Duodenal mucosa (tissue), 2 donors: ENCODE measurements at regions not wholly inside any gene's neighbourhood (a gene's known extent, or its start where the extent isn't known, plus 50 kb on each side); places are given as distances from the start of the nearest gene placed in this dataset.
"Not testable (repeated sequence)": the region's sequence is repeated elsewhere in the genome, so short reads cannot be mapped to it uniquely, and the experiment has no call there.

Experiments used
- H3K27ac ChIP-seq: one replicate; pipeline ENCODE4 v1.7.0; 2013; ENCODE audit warnings: low read depth, low read length
- H3K27me3 ChIP-seq, 2 donors: one replicate each; pipeline ENCODE4 v1.7.0; 2013; ENCODE audit warnings: low read length in 2 of 2, control low read depth in 1 of 2; ENCODE audit not compliant: insufficient read depth in 2 of 2, control insufficient read depth in 1 of 2
- H3K36me3 ChIP-seq, 2 donors: one replicate each; pipeline ENCODE4 v1.7.0; 2013; ENCODE audit warnings: low read length in 2 of 2, control low read depth in 1 of 2; ENCODE audit not compliant: insufficient read depth in 2 of 2, control insufficient read depth in 1 of 2
- H3K4me1 ChIP-seq, 2 donors: one replicate each; pipeline ENCODE4 v1.7.0; 2013; ENCODE audit warnings: low read length in 2 of 2, control low read depth in 1 of 2; ENCODE audit not compliant: insufficient read depth in 2 of 2, control insufficient read depth in 1 of 2
- H3K4me3 ChIP-seq, 2 donors: one replicate each; pipeline ENCODE4 v1.7.0; 2013; ENCODE audit warnings: low read length in 2 of 2, low read depth in 1 of 2
- H3K9ac ChIP-seq, 2 donors: one replicate each; pipeline ENCODE4 v1.7.0; 2013; ENCODE audit warnings: low read length in 2 of 2, low read depth in 1 of 2
- H3K9me3 ChIP-seq, 2 donors: one replicate each; pipeline ENCODE4 v1.7.0; 2013; ENCODE audit warnings: low read length in 2 of 2, control low read depth in 1 of 2; ENCODE audit not compliant: control insufficient read depth in 1 of 2

DNA sequence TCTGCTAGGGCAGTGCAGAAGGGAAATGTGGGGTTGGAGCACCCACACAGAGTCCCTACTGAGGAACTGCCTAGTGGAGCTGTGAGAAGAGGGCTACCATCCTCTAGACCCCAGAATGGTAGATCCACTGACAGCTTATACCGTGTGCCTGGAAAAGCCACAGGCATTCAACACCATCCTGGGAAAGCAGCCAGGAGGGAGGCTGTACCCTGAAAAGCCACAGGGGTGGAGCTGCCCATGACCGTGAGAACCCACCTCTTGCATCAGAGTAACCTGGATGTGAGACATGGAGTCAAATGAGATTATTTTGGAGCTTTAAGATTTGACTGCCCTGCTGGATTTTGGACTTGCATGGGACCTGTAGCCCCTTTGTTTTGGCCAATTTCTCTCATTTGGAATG lies 827.1 kb upstream of the IGFBP7 start:
- not testable (repeated sequence) for H3K4me3 ChIP-seq, H3K9me3 ChIP-seq, H3K27me3 ChIP-seq, H3K9ac ChIP-seq, H3K36me3 ChIP-seq, H3K27ac ChIP-seq, H3K4me1 ChIP-seq

DNA sequence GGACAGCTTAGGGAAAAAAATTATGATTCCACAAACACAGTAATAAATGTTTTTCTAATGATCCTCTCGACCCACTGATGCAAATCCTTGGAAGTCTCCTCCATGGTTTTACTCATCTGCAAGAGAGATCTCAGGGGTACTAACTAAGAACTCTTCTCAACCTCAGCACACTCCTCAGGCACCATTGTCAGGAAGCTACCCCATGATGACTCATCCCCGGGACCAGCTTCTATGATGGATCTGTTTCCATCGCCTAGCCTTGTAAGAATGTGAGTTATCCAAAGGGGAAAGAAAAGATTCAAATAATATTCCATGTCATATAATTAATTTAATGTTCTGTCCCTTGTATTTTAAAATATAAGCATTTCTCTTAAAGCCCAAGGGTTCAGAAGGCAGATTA lies 816.1 kb upstream of the IGFBP7 start:
- no peaks in the 10 kb centered on the region for H3K36me3 ChIP-seq

DNA sequence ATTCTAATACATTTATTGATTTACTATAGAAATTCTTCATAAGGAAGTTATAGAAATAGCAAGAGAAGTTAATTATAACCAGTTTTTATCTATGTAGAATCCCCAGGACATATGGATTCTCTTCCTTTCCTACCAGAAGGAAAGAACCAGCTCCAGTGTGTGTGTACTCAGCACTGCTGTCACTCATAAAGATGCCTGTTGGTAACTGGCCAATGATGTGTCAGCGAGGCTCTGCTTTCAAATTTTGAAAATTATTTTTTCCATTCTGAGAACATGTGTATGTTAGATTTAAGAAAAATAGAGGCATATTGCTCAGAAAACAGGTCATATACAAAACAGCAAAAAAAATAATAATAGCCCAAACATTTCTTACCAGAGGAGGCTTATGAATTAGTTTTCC lies 814.8 kb upstream of the IGFBP7 start:
- Histone ChIP-seq H3K4me1 (no peaks in the 10 kb centered on the region), H3K36me3 (no peaks in the 10 kb centered on the region), H3K9ac (no peak overlapping the region), H3K27ac (no peak overlapping the region), H3K4me3 (no peak overlapping the region), H3K9me3 (no peaks in the 10 kb centered on the region), H3K27me3 (no peaks in the 10 kb centered on the region)

More for the DNA sequence above, 816.1 kb upstream of the IGFBP7 start:
- H3K4me3 ChIP-seq = no peak overlapping the region
- H3K4me1 ChIP-seq = no peaks in the 10 kb centered on the region
- no peak overlapping the region for H3K27ac ChIP-seq
- no peaks in the 10 kb centered on the region for H3K27me3 ChIP-seq
- no peak overlapping the region for H3K9ac ChIP-seq
- H3K9me3 ChIP-seq = no peaks in the 10 kb centered on the region

GRCh38 chr4:57916479-57916878 lies 806.3 kb upstream of the IGFBP7 start:
- Histone ChIP-seq H3K4me3 (no peak overlapping the region), H3K9me3 (peaks cover 0 to 3% of the 10 kb centered on the region in 2 donors), H3K9ac (no peak overlapping the region), H3K36me3 (no peaks in the 10 kb centered on the region), H3K4me1 (no peaks in the 10 kb centered on the region), H3K27me3 (no peaks in the 10 kb centered on the region), H3K27ac (no peak overlapping the region)

DNA sequence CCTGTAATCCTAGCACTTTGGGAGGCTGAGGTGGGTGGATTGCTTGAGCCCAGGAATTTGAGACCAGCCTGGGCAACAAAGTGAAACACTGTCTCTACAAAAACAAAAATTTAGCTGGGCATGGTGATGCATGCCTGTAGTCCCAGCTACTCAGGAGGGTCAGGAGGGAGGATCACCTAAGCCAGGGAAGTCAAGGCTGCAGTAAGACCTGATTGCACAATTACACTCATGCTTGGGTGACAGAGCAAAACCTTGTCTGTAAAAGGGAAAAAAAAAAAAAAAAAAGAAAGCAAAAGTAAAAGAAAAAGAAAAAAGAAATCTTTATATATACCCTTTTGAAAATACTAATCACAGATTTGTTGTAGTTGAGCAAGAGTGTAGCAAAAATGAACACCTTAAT lies 801.0 kb upstream of the IGFBP7 start:
- Histone ChIP-seq H3K27ac (no peak overlapping the region), H3K36me3 (no peaks in the 10 kb centered on the region), H3K4me1 (no peaks in the 10 kb centered on the region), H3K27me3 (no peaks in the 10 kb centered on the region), H3K9me3 (no peaks in the 10 kb centered on the region), H3K4me3 (no peak overlapping the region), H3K9ac (no peak overlapping the region)

GRCh38 chr4:57910151-57910550 lies 800.0 kb upstream of the IGFBP7 start:
- H3K27ac ChIP-seq = no peak overlapping the region
- H3K36me3 ChIP-seq = no peaks in the 10 kb centered on the region
- H3K4me3 ChIP-seq = no peak overlapping the region

DNA sequence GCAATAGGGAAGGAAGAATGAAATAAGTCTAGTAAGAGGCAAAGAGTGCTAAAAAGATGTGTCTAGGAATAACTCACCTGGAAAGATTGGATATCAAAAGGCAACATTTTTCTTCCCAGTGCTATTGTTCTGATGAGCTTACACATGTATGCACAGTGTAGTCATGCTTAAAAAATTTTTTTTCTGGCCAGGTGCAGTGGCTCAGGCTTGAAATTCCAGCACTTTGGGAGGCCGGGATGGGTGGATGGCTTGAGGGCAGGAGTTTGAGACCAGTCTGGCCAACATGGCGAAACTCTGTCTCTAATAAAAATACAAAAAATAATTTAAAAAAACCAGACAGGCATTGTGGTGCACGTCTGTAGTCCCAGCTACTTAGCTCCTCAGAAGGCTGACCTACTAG lies 795.8 kb upstream of the IGFBP7 start:
- Histone ChIP-seq H3K36me3 (no peaks in the 10 kb centered on the region), H3K9me3 (no peaks in the 10 kb centered on the region), H3K27me3 (no peaks in the 10 kb centered on the region), H3K27ac (no peak overlapping the region), H3K4me3 (no peak overlapping the region), H3K9ac (no peak overlapping the region), H3K4me1 (no peaks in the 10 kb centered on the region)

More at GRCh38 chr4:57910151-57910550, 800.0 kb upstream of the IGFBP7 start:
- H3K27me3 ChIP-seq = no peaks in the 10 kb centered on the region
- no peak overlapping the region for H3K9ac ChIP-seq
- H3K4me1 ChIP-seq = no peaks in the 10 kb centered on the region
- no peaks in the 10 kb centered on the region for H3K9me3 ChIP-seq

DNA sequence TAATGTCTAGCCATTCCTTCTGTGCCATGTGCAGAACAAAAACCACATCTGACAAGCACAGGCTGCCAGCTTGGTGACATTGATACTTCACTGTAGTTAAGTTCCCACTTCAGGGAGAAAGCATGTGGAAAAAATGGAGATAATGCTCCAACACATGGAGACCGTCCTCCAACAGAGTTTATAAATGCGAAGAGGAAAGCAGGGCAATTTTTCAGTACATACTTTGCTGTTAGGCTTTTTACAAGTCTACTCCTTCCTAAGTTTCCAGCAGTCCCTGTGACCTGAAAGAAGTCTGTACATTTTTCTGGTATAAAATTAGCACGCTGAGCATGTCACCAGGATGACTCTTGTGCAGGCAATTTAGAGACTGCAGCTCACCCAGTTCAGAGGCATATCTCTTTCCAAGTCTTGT lies 766.9 kb upstream of the IGFBP7 start:
- Histone ChIP-seq H3K9ac (no peak overlapping the region), H3K27ac (no peak overlapping the region), H3K27me3 (no peaks in the 10 kb centered on the region), H3K4me3 (no peak overlapping the region), H3K36me3 (no peaks in the 10 kb centered on the region), H3K4me1 (no peaks in the 10 kb centered on the region), H3K9me3 (peaks cover 0 to 3% of the 10 kb centered on the region in 2 donors)

DNA sequence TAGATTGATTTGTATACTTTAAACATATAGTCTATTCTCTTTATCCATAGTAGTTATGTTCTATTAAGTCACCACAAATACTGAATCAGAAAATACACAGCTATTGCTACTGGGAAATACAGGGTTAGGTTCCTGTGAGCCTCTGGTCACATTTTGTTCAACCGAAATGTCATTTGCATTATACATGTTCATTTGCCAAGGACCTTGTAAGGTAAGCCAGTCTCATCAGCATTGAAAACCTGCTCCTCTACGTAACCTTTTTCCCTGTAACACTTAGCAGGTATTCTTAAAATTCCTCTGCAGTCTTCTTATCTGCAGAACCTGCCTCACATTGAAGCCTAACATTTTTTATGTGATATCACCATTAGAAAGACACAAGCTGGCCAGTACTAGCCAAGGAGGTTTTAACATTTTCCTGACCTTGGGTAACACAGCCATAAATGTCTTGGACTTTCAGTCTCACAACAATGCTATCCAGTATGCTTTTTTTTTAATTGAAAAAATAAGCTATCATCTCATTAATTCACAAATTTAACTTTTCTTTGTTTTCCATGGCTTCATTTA lies 765.7 kb upstream of the IGFBP7 start:
- Histone ChIP-seq H3K27me3 (no peaks in the 10 kb centered on the region), H3K36me3 (no peaks in the 10 kb centered on the region), H3K9ac (no peak overlapping the region), H3K27ac (no peak overlapping the region), H3K4me3 (no peak overlapping the region), H3K4me1 (no peaks in the 10 kb centered on the region), H3K9me3 (no peaks in the 10 kb centered on the region)

DNA sequence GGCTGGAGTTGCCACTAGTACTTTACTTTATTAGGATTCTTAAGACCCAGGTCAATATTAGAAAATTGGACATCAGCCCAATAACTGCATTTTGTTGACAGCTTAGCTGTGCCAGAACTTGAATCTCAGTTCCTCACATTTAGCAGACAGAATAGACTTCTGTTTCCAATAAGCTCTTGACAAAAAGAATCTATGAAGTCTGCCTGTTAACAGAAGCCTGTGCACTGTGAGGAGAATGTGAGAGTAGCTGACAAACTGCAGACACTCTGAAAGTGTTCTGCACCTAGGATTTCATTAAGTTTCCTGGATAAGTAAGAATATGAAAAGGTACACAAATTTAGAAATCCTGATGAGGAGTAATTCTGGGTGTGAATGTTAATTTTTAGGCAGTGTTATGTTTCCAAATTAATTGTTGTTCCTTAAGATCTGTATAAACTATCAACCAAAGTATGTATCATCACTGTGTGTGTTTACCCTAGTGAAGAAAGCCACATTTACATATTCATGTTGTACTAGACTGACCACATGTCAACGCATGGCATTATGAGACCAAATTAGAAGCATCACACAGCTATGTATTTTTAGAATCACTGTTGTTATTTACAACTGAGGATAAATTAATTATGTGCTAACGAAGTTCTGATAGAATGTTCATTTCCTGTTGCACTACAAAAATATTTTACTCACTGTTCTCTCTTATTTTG lies 756.4 kb upstream of the IGFBP7 start:
- no peaks in the 10 kb centered on the region for H3K4me1 ChIP-seq
- H3K9me3 ChIP-seq = no peaks in the 10 kb centered on the region
- H3K36me3 ChIP-seq = no peaks in the 10 kb centered on the region
- H3K27ac ChIP-seq = no peak overlapping the region
- H3K27me3 ChIP-seq = no peaks in the 10 kb centered on the region
- no peak overlapping the region for H3K9ac ChIP-seq
- no peak overlapping the region for H3K4me3 ChIP-seq
